ENCODE measurements at regions not wholly inside any gene's neighbourhood (a gene's known extent, or its start where the extent isn't known, plus 50 kb on each side); places are given as distances from the start of the nearest gene placed in this dataset.

DNA sequence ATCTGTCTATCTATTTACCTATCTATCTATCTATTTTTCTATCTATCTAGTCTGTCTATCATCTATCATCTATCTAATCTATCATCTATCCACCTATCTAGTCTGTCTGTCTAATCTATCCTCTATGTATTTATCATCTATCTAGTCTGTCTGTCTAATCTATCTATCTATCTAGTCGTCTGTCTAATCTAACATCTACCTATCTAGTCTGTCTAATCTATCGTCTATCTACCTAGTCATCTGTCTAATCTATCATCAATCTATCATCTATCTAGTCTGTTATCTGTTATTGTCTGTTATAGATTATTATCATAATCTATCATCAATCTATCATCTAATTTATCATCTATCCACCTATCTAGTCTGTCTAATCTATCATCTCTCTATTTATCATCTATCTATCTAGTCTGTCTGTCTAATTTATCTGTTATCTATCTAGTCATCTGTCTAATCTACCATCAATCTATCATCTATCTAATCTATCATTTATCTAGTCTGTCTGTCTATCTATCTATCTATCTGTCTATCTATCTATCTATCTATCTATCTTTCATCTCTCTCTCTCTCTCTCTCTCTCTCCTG lies 80.2 kb upstream of the ZNF618 start:
- Histone ChIP-seq H3K4me3 (ENCODE audit: low read length) (no peak overlapping the region), H3K27me3 (ENCODE audit: insufficient read depth, low read length) (no peaks in the 10 kb centered on the region), H3K9ac (ENCODE audit: low read depth, low read length) (no peak overlapping the region), H3K27ac (ENCODE audit: low read length) (no peak overlapping the region), H3K4me1 (ENCODE audit: insufficient read depth, low read length) (peaks cover 4% of the 10 kb centered on the region; the same call in 1 of the 2 replicates), H3K9me3 (ENCODE audit: insufficient read depth, low read depth, low read length) (no peaks in the 10 kb centered on the region), H3K36me3 (ENCODE audit: insufficient read depth, low read depth, low read length) (no peaks in the 10 kb centered on the region)

DNA sequence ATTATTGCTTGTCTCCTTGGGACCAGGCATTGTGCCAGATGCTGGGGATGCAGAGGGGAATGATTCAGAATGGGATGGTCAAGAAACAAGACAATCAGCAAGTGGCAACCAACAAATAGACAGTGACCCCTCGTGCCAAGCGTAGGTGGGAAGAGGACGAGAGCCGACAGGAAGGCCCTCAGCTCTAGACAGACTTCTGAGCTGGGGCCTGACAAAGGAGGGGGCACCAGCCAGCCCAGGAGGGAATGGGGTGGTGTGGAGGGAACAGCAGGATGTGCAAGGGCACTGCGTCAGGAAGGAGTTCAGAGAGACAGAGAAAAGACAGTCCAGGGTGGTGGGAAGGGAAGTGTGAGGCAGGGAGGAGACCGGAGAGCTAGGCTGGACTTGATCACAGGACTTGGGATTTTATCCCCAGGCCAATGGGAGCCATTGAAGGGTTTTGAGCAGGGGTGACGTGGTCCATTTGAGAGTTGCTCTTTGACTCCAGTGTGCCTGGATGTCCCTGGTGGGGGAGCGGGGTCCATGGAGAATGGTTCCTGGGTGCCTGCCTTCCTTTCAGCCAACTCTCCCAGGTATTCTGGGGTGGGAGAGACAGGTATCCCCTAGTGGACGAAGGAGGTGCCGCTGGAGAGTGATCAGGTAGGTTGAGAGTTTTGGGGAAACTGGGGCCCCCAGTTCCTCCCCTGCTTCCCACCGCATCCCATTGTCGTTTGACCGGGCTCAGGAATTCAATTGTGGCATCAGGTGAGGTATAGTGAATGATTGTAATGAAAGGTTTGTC lies 79.3 kb upstream of the ZNF618 start:
- no peak overlapping the region for H3K27ac ChIP-seq (ENCODE audit: low read length)

DNA sequence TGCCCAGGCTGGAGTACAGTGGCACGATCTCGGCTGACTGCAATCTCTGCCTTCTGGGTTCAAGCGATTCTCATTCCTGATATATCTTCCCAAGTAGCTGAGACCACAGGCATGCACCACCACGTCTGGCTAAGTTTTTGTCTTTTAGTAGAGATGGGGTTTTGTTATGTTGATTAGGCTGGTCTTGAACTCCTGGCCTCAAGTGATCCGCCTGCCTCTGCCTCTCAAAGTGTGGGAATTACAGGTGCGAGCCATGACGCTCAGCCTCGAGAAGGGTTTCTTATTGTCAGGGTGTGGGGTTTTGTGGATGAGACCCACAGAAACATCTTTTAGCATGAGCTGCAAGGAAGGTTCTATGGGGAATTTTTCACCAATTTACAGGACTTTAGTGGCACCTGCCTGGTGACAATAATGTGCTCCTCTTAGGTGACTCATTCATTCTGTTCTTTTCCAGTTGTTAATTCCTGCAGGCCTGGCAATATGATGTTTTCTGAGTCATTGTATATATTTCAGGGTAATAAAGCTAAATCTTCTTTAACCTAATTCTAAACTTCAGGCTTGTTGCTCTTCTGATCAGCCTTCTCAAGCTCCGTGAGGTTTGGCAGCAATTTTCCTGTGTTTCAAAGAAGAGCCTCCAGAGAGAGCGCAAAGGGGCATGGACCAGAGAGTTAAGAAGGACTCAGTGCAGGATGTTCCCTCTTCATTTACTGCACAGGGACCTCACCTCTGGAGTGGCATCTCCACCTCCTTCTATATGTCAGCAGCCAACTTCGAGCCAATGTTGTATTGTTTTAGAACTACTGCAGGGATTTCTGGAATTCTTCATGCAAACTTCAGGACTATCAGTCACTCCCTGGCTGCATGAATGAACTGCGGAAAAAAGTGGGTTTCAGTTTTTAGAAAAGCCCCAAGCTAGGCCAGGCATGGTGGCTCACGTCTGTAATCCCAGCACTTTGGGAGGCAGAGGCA lies 77.8 kb upstream of the ZNF618 start:
- H3K9me3 ChIP-seq (ENCODE audit: insufficient read depth, low read depth, low read length) = no peaks in the 10 kb centered on the region
- no peak overlapping the region for H3K4me3 ChIP-seq (ENCODE audit: low read length)
- peaks cover 4% of the 10 kb centered on the region; the same call in 1 of the 2 replicates for H3K4me1 ChIP-seq (ENCODE audit: insufficient read depth, low read length)

More for the DNA sequence above, 79.3 kb upstream of the ZNF618 start:
- no peak overlapping the region for H3K4me3 ChIP-seq (ENCODE audit: low read length)
- no peaks in the 10 kb centered on the region for H3K36me3 ChIP-seq (ENCODE audit: insufficient read depth, low read depth, low read length)
- H3K4me1 ChIP-seq (ENCODE audit: insufficient read depth, low read length) = peaks cover 4% of the 10 kb centered on the region; the same call in 1 of the 2 replicates
- H3K9me3 ChIP-seq (ENCODE audit: insufficient read depth, low read depth, low read length) = no peaks in the 10 kb centered on the region
- H3K9ac ChIP-seq (ENCODE audit: low read depth, low read length) = no peak overlapping the region
- no peaks in the 10 kb centered on the region for H3K27me3 ChIP-seq (ENCODE audit: insufficient read depth, low read length)

DNA sequence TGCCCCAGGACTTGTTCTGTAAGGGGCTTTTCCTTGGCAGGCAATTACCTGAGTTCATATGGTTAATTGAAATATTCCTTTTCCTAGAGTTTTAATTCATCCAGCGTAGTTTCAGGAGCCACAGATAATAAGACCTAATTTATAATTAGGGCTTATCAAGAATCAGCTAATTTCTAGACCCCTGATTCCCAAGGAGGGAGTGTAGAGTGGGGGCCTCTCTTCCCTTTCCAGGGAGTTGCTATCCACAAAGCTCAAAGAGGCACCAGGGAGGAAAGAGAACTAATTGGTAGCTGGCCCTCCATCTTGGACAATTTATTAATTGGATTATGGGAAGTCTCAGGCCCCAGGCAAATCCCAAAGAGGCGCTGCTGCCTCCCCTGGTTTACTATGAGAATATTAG lies 75.8 kb upstream of the ZNF618 start:
- H3K27ac ChIP-seq (ENCODE audit: low read length) = no peak overlapping the region
- no peaks in the 10 kb centered on the region for H3K9me3 ChIP-seq (ENCODE audit: insufficient read depth, low read depth, low read length)
- H3K9ac ChIP-seq (ENCODE audit: low read depth, low read length) = no peak overlapping the region
- H3K4me1 ChIP-seq (ENCODE audit: insufficient read depth, low read length) = no peaks in the 10 kb centered on the region
- H3K36me3 ChIP-seq (ENCODE audit: insufficient read depth, low read depth, low read length) = no peaks in the 10 kb centered on the region
- H3K27me3 ChIP-seq (ENCODE audit: insufficient read depth, low read length) = no peaks in the 10 kb centered on the region
- no peak overlapping the region for H3K4me3 ChIP-seq (ENCODE audit: low read length)

More for the DNA sequence above, 77.8 kb upstream of the ZNF618 start:
- Histone ChIP-seq H3K36me3 (ENCODE audit: insufficient read depth, low read depth, low read length) (no peaks in the 10 kb centered on the region), H3K27ac (ENCODE audit: low read length) (no peak overlapping the region), H3K9ac (ENCODE audit: low read depth, low read length) (no peak overlapping the region), H3K27me3 (ENCODE audit: insufficient read depth, low read length) (no peaks in the 10 kb centered on the region)

DNA sequence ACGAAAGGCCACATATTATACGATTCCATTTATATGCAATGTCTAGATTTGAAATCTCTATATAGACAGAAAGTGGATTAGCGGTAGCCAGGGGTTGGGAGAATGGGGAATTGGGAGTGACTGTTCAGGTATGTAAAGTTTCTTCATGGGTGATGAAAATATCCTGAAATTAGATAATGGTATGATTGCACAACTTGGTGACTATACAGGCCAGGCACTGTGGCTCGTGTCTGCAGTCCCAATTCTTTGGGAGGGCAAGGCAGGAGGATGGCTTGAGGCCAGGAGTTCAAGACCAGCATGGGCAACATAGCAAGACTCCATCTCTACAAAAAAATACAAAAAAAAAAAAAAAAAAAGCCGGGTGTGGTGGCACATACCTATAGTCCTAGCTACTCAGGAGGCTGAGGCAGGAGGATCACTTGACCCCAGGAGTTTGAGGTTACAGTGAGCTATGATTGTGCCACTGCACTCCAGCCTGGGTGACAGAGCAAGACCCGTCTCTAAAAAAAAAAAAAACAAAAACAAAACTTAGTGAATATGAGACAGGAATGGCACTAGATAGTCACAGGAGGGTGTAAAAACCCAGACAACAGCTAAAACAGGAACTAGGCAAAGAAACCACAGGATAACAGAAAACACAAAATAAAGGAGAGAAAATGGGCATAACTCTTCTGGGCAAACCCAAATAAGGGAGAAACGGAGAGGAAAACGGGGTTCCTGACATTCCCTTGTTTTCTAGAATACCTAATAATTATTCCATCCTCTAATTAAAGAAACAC lies 72.1 kb upstream of the ZNF618 start:
- Histone ChIP-seq H3K4me1 (ENCODE audit: insufficient read depth, low read length) (no peaks in the 10 kb centered on the region), H3K9me3 (ENCODE audit: insufficient read depth, low read depth, low read length) (no peaks in the 10 kb centered on the region), H3K4me3 (ENCODE audit: low read length) (no peak overlapping the region), H3K9ac (ENCODE audit: low read depth, low read length) (no peak overlapping the region), H3K27ac (ENCODE audit: low read length) (no peak overlapping the region), H3K36me3 (ENCODE audit: insufficient read depth, low read depth, low read length) (no peaks in the 10 kb centered on the region), H3K27me3 (ENCODE audit: insufficient read depth, low read length) (no peaks in the 10 kb centered on the region)

DNA sequence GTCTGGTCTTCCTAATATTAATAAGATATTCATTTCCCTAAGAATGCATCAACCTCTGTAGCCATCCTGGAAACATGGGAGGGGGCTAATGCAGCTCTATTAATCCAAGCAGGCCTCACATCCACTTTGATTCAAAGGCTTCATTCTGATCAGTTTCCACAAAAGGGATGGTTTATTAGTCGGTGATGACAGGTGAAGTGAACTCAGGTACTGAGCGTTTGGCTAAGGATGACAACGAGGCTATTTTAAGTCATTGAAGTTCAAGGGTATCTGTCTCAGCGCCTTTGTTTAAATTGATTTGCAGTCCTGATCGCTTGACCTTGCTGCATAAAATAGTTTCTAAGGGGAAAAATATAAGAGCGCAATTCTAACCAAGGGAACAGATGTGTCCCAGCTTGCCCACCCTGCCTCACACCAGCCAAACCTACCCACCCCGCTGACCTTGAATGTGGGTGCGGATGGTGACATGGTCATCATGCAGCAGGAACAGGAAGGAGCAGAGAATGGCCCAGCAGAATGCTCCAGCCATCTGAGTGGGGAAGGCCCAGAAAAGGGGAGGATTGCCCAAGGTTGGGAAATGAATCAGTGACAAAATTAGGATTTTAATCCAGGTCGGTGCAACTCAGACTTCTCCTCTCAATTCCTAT lies 70.5 kb upstream of the ZNF618 start:
- Histone ChIP-seq H3K9ac (ENCODE audit: low read depth, low read length) (no peak overlapping the region), H3K36me3 (ENCODE audit: insufficient read depth, low read depth, low read length) (no peaks in the 10 kb centered on the region), H3K9me3 (ENCODE audit: insufficient read depth, low read depth, low read length) (no peaks in the 10 kb centered on the region), H3K27me3 (ENCODE audit: insufficient read depth, low read length) (no peaks in the 10 kb centered on the region), H3K27ac (ENCODE audit: low read length) (no peak overlapping the region), H3K4me1 (ENCODE audit: insufficient read depth, low read length) (no peaks in the 10 kb centered on the region), H3K4me3 (ENCODE audit: low read length) (no peak overlapping the region)

DNA sequence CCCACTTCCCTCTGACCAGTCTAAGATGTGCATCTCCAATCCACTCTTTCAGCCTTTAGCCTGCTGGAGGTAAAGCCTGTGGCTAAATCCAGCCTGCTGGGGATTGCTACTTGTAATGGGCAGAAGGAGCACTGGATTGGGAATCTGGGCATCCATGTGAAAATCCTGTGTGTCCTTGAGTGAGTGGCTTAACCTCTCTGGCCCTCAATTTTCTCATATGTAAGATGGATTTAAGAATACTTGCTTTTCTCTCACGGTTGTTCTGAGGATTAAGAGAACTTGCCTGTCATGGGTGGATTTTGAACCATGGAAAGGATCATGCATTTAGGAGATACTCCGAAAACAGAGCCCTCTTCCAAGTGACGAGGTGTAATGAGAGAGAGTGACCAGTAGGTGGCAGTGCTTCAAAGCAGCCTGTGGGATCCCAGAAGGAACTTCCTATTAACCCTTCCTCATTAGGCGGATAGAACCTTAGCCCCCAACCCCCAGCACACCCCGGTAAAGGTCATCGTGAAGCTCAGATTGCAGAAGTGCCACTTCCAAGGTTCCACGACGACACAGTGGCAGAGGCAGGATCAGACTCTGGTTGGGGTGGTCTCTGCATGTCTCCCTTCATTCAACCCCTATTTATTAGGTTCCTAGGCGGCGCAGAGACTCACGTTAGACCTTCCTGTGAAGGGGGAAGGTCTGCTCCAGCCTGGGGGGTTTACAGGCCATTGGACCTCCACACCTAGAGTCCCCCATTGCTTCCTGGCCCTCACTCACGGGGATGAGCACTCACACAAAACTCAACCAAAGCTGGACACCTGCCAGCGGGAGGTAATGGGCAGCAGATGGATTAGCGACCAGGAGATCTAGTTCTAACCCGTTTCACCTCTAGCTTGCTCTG lies 68.7 kb upstream of the ZNF618 start:
- H3K4me3 ChIP-seq (ENCODE audit: low read length) = no peak overlapping the region

DNA sequence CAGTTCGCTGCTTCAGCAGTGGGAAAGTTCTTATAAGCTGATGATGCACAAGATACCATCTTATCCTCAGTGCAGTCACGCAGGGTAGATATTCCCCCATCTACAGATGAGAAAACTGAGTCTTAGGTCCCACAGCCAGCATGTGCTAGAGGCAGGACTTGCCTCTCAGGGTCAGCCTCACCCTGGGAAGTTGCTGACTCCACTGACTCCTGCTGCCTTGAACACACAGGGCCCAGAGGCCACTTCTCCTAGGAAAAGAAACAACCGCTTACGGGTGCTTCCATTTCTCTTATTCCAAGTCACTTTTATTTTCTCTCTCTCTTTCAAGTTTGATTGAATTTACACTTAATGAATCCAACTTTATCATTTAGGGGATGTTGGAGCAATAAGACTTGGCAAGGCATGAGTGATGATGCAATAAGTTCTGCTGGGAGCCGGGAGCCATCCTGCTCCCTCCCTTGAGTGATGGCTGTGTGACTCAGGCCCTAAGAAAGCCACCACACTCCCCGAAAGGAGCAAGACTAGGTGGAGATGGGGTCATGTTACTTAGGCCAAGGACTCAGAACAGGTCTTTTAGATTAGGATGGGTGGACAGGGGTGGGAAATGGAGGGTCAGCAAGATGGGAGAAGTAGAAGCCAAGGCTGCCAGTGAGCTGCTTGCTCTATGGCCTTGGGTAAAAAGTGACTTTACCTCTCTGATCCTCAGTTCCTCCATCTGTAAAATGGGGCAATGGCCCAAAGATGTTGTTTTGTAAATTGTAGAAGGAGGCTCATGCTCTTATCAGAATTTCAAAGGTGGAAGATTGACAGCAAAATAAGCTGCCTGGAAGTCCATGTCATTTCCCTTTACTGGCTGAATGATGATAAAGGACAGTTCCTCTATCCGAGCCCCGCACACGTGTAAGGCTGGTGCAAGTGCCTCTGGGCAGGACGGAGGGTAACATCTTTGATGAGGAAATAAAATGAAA lies 67.4 kb upstream of the ZNF618 start:
- Histone ChIP-seq H3K27me3 (ENCODE audit: insufficient read depth, low read length) (no peaks in the 10 kb centered on the region), H3K27ac (ENCODE audit: low read length) (no peak overlapping the region), H3K9me3 (ENCODE audit: insufficient read depth, low read depth, low read length) (no peaks in the 10 kb centered on the region), H3K4me1 (ENCODE audit: insufficient read depth, low read length) (no peaks in the 10 kb centered on the region), H3K4me3 (ENCODE audit: low read length) (no peak overlapping the region), H3K36me3 (ENCODE audit: insufficient read depth, low read depth, low read length) (no peaks in the 10 kb centered on the region), H3K9ac (ENCODE audit: low read depth, low read length) (no peak overlapping the region)

More for the DNA sequence above, 68.7 kb upstream of the ZNF618 start:
- no peaks in the 10 kb centered on the region for H3K9me3 ChIP-seq (ENCODE audit: insufficient read depth, low read depth, low read length)
- H3K27ac ChIP-seq (ENCODE audit: low read length) = no peak overlapping the region
- no peaks in the 10 kb centered on the region for H3K4me1 ChIP-seq (ENCODE audit: insufficient read depth, low read length)
- H3K9ac ChIP-seq (ENCODE audit: low read depth, low read length) = no peak overlapping the region
- H3K36me3 ChIP-seq (ENCODE audit: insufficient read depth, low read depth, low read length) = no peaks in the 10 kb centered on the region
- H3K27me3 ChIP-seq (ENCODE audit: insufficient read depth, low read length) = no peaks in the 10 kb centered on the region

DNA sequence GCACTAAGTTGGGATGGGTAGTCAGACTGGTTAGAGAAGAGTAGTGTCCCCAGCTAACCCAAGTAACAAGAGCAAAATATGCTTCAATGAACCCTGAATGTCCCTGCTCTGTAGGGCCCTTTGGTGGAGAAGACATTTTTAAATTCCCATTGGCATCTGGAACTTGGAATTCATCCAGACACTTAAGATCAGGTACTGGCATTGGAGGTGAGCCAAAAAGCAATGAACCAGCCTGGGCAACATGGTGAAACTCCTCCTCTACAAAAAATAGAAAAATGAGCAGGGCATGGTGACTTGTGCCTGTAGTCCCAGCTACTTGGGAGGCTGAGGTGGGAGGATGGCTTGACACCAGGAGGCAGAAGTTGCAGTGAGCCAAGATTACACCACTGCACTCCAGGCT lies 58.9 kb upstream of the ZNF618 start:
- Histone ChIP-seq H3K27me3 (ENCODE audit: insufficient read depth, low read length) (no peaks in the 10 kb centered on the region; the same call in 1 of the 2 replicates), H3K4me1 (ENCODE audit: insufficient read depth, low read length) (no peaks in the 10 kb centered on the region), H3K36me3 (ENCODE audit: insufficient read depth, low read depth, low read length) (no peaks in the 10 kb centered on the region), H3K4me3 (ENCODE audit: low read length) (no peak overlapping the region), H3K9me3 (ENCODE audit: insufficient read depth, low read depth, low read length) (no peaks in the 10 kb centered on the region), H3K9ac (ENCODE audit: low read depth, low read length) (no peak overlapping the region), H3K27ac (ENCODE audit: low read length) (no peak overlapping the region)
